ENCODE measurements at regions not wholly inside any gene's neighbourhood (a gene's known extent, or its start where the extent isn't known, plus 50 kb on each side); places are given as distances from the start of the nearest gene placed in this dataset.

DNA sequence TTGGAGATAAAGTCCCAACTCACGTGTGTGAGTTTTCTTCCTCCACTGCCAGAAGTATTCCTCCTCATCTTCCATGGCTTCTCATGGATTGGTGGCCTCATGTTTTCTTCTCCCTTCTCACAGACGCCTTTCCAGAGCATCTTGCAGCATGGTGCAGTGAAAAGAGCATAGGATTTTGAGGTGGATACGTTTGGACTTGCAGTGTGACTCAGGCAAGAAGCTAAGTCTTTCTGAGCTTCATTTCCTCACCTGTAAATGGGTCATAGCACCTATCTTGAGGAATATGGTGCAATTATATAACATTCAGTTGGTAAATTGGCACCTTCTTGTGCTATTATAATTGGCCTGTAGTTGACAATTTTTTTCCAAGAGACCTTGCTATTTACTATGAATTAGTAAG lies 247.6 kb downstream of the RDH14 start (continued):
- TF ChIP-seq, protein P1, sequence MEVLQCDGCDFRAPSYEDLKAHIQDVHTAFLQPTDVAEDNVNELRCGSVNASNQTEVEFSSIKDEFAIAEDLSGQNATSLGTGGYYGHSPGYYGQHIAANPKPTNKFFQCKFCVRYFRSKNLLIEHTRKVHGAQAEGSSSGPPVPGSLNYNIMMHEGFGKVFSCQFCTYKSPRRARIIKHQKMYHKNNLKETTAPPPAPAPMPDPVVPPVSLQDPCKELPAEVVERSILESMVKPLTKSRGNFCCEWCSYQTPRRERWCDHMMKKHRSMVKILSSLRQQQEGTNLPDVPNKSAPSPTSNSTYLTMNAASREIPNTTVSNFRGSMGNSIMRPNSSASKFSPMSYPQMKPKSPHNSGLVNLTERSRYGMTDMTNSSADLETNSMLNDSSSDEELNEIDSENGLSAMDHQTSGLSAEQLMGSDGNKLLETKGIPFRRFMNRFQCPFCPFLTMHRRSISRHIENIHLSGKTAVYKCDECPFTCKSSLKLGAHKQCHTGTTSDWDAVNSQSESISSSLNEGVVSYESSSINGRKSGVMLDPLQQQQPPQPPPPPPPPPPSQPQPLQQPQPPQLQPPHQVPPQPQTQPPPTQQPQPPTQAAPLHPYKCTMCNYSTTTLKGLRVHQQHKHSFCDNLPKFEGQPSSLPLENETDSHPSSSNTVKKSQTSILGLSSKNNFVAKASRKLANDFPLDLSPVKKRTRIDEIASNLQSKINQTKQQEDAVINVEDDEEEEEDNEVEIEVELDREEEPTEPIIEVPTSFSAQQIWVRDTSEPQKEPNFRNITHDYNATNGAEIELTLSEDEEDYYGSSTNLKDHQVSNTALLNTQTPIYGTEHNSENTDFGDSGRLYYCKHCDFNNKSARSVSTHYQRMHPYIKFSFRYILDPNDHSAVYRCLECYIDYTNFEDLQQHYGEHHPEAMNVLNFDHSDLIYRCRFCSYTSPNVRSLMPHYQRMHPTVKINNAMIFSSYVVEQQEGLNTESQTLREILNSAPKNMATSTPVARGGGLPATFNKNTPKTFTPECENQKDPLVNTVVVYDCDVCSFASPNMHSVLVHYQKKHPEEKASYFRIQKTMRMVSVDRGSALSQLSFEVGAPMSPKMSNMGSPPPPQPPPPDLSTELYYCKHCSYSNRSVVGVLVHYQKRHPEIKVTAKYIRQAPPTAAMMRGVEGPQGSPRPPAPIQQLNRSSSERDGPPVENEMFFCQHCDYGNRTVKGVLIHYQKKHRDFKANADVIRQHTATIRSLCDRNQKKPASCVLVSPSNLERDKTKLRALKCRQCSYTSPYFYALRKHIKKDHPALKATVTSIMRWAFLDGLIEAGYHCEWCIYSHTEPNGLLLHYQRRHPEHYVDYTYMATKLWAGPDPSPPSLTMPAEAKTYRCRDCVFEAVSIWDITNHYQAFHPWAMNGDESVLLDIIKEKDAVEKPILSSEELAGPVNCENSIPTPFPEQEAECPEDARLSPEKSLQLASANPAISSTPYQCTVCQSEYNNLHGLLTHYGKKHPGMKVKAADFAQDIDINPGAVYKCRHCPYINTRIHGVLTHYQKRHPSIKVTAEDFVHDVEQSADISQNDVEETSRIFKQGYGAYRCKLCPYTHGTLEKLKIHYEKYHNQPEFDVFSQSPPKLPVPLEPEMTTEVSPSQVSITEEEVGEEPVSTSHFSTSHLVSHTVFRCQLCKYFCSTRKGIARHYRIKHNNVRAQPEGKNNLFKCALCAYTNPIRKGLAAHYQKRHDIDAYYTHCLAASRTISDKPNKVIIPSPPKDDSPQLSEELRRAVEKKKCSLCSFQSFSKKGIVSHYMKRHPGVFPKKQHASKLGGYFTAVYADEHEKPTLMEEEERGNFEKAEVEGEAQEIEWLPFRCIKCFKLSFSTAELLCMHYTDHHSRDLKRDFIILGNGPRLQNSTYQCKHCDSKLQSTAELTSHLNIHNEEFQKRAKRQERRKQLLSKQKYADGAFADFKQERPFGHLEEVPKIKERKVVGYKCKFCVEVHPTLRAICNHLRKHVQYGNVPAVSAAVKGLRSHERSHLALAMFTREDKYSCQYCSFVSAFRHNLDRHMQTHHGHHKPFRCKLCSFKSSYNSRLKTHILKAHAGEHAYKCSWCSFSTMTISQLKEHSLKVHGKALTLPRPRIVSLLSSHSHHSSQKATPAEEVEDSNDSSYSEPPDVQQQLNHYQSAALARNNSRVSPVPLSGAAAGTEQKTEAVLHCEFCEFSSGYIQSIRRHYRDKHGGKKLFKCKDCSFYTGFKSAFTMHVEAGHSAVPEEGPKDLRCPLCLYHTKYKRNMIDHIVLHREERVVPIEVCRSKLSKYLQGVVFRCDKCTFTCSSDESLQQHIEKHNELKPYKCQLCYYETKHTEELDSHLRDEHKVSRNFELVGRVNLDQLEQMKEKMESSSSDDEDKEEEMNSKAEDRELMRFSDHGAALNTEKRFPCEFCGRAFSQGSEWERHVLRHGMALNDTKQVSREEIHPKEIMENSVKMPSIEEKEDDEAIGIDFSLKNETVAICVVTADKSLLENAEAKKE (CRISPR knock-in tag; IDR thresholded peaks at IDR 0.05) = no peak
- TF ChIP-seq ZNF331 (CRISPR knock-in tag; IDR thresholded peaks at IDR 0.05; ENCODE audit: low read depth) (no peak), ZNF114 (CRISPR knock-in tag; IDR thresholded peaks at IDR 0.05) (no peak), NANOG (IDR thresholded peaks at IDR 0.05; ENCODE audit: borderline replicate concordance) (no peak), STAT1 (IDR thresholded peaks at IDR 0.05; ENCODE audit: unreplicated experiment) (no peak), EZH2 (IDR thresholded peaks at IDR 0.05; ENCODE audit: low read depth, unreplicated experiment) (no peak), POLR2AphosphoS5 (IDR thresholded peaks at IDR 0.05; ENCODE audit: low read depth) (no peak)
- TF ChIP-seq, protein P2, sequence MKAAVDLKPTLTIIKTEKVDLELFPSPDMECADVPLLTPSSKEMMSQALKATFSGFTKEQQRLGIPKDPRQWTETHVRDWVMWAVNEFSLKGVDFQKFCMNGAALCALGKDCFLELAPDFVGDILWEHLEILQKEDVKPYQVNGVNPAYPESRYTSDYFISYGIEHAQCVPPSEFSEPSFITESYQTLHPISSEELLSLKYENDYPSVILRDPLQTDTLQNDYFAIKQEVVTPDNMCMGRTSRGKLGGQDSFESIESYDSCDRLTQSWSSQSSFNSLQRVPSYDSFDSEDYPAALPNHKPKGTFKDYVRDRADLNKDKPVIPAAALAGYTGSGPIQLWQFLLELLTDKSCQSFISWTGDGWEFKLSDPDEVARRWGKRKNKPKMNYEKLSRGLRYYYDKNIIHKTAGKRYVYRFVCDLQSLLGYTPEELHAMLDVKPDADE (IDR thresholded peaks at IDR 0.05) = no peak

DNA sequence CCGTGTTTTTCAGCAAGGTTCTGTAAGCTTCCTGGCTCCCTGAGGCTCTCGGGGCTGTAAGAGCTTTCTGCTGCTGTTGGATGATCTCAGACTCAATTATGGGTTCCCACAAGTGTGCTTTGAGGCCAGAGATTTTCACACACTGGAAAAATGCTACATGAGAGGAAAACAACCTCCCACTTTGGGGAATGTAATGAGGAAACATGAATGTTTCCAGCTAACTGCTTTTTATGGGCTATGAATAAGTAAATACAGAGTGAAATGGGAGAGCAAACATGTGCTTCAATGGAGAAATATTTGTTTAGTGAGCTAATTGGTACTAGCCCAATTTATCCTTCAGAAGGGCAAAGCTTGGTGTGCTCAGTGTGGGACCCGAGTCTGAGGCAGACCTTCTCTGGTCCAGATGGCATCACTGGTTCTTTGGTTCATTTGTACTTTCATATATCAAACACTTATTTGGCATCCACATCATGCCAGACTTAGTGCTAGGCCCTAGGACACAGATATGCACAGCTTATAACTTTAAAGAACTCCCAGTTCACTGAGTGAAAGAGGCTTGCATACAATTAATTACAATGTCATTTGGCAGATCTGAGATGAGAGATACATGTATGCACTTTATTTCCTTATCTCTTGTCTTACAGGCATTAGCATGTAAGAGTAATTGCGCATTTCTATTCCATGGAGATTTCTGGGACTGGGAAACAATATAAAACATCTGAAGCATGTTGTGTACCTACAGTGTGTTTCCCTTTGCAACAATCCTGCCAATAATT lies 248.8 kb downstream of the RDH14 start:
- DNase-seq (ENCODE audit: low spot score) (no peak), ATAC-seq (no peak)
- H3K36me3 Mint-ChIP-seq (ENCODE audit: low read depth) = no peaks in the 10 kb centered on the region
- TF ChIP-seq JUNB (IDR thresholded peaks at IDR 0.05; ENCODE audit: unreplicated experiment) = no peak
- H3K4me1 ChIP-seq (ENCODE audit: insufficient read depth) = no peaks in the 10 kb centered on the region
- no peaks in the 10 kb centered on the region for H3K27me3 ChIP-seq (ENCODE audit: insufficient read depth)
- no peaks in the 10 kb centered on the region for H3K79me2 ChIP-seq (replicated peaks; ENCODE audit: insufficient read depth)
- no peaks in the 10 kb centered on the region for H3K36me3 ChIP-seq (ENCODE audit: insufficient read depth)
- H4K20me1 ChIP-seq (replicated peaks; ENCODE audit: insufficient read depth) = no peaks in the 10 kb centered on the region
- peaks cover 23% of the 10 kb centered on the region; the same call in 1 of the 2 replicates for H3K9me2 ChIP-seq (ENCODE audit: insufficient read depth)
- H3K27me3 Mint-ChIP-seq (ENCODE audit: insufficient read depth, low read depth, poor library complexity) = no peaks in the 10 kb centered on the region
- H3K27ac ChIP-seq (ENCODE audit: low read depth) = no peak overlapping the region
- no peak overlapping the region for H3K4me3 ChIP-seq
- no peaks in the 10 kb centered on the region for H3F3A ChIP-seq (replicated peaks; ENCODE audit: low read depth)
- H3K27ac Mint-ChIP-seq = no peak overlapping the region
- H3K4me2 ChIP-seq = no peak overlapping the region
- no peaks in the 10 kb centered on the region for H3K4me1 Mint-ChIP-seq
- no peak overlapping the region for H3K4me3 Mint-ChIP-seq
- 0 out of 2 replicates have a peak overlapping the region, but pooled peaks have one; percentile 10 for H2AFZ ChIP-seq
- 0 out of 3 replicates have a peak, but pooled peaks cover 6% of the 10 kb centered on the region for H3K9me3 Mint-ChIP-seq
